HG02981 (cell line): ENCODE measurements at regions not wholly inside any gene's neighbourhood (a gene's known extent, or its start where the extent isn't known, plus 50 kb on each side); places are given as distances from the start of the nearest gene placed in this dataset.

Experiments used
- ATAC-seq: cut with Tn5 transposase; IDR thresholded peaks from one replicate; pipeline ENCODE4 v1.9.1; 2021; ENCODE audit warnings: mild to moderate bottlenecking, moderate library complexity; ENCODE audit not compliant: unreplicated experiment

- ATAC-seq = no peak
These were observed 427.6 kb downstream of the GADD45G start for GRCh38 chr9:90032296-90033027.

DNA sequence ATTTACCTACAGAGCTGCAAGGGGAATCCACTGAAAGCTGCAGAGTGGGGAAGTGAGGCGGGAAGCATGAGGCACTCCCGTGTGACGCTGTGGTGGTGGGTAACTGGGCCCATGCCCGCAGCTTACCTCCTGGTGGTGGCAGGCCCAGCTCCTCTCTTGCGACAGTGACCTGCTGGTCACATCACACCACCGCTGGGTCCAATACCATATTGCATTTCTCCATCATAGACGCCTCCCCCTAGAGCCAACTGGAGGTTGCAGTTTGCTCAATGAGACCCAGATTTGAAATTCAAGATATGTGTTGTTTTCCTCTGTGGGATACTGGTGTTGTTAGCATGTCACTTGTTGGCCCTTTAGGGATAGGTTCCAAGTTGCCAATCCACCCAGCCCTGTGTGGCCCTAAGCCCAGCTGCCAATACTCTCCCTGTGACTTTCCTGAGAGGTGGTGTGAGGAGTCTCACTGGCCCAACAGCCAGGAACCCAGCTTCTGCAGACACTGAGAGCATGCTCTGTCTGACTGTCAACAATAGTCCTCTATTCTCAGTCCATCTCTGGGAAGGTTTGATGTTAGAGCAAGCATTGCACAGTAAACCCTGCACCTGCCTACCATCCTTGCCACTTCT is 428.3 kb downstream of the GADD45G start:
- ATAC-seq = no peak

DNA sequence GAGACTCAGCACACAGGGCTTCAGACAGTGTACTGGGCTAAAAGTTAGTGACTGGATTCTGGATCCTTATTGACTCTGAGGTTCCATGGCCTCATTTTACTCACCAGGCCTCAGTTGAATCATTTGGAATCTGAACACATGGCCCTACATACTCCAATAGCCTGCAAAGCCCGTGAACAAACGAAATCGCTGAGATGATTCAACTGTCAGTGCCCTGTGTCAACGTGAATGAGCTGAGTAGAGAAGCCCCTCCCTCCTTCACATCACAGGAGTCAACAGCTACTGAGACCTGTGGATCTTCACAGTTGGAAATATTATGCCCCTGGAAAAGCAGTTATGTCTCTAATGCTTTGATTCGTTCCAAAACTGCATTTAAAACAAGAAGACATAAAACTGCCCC is 429.3 kb downstream of the GADD45G start:
- no peak for ATAC-seq

GRCh38 chr9:90035471-90035870 is 430.7 kb downstream of the GADD45G start:
- no peak for ATAC-seq

DNA sequence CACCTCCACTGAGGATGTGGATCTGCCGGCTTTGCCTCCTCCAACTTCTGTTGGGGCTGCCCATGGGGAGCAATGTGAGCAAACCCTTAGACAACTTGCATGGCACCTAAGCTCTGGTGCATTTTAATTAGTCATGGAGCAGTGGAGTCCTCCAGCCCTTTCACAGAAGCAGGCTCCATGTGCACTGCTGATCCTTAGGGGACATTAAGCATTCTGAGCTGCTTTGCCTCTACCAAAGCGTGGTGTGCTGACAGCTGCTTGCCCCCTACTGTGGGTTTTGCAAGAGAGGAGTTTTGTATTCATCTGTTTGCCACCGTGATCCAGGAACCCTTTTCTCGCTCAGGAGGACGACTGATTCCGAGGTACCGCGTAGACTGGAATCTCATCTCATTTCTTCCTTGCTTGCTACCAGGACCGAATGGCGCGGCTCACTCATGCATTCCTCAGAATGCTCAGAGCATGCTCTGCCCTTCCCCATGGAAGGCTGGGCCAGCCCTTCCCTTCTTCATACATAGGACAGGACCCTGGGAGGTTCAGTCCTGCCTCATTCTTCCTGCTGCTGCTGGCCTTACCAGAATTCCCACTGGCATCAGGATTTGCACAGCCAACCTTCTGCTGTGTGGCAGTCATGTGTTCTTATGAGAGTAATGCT is 432.5 kb downstream of the GADD45G start:
- ATAC-seq = no peak

DNA sequence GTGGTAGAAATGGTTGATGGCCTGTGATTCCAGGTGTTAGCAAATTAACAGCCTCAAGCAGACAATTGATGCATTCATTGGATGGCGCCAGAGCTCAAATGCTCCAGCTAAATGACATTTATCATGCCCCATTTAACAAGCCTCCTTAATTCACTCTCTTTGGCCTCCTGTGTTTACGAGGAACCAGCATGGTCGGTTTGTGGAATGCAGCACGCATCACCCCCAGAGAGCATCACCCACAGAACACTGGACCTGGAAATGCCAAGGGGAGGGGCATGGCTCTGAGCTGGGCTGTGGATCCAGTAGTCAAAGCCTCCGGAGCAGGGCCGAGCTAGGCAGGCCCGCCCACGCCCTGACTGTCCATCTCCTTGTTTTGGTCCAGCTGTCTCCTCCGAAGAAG is 434.0 kb downstream of the GADD45G start:
- no peak for ATAC-seq

- no peak for ATAC-seq
These were observed 439.5 kb downstream of the GADD45G start for GRCh38 chr9:90044263-90044662.

- no peak for ATAC-seq
These were observed 439.9 kb downstream of the GADD45G start for GRCh38 chr9:90044710-90045151.

GRCh38 chr9:90046317-90046861 is 441.6 kb downstream of the GADD45G start:
- ATAC-seq = no peak

GRCh38 chr9:90047828-90048227 is 443.0 kb downstream of the GADD45G start:
- ATAC-seq = no peak

GRCh38 chr9:90052366-90052765 is 447.6 kb downstream of the GADD45G start:
- ATAC-seq = no peak

DNA sequence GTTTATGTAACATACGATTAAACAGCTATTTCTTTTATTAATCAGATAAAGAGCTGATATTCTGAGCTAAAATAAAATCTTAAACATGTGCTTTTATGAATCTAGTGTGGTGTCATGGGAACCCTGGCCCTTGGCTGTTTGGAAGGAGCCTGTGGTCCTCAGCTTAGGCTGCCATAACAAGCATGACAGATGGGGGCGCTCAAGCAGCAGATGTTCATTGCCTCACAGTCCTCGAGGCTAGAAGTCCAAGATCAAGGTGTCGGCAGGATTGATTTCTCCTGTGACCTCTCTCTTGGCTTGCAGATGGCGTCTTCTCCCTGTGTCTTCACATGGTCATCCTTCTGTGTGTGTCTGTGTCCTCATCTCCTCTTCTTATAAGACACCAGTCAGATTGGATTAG is 448.2 kb downstream of the GADD45G start:
- ATAC-seq = no peak

DNA sequence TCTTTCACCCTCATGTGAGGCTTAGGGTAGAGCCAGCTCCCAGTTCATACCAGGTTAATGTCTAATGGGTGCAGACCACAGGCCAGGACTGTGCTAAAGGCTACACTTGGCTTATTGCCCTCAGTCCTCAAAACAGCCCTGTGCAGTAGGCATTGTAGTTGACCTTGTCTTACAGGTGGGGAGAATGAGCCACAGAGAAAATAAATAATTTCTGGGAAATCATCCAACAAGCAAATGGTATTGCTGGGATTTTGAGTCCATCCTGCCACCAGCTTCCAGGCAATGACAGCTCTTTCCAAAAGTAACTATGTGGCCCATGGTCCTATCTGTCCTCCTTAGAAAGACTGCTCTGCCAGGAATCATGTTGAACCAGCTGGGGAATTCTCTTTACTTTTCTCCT is 450.0 kb downstream of the GADD45G start:
- no peak for ATAC-seq

GRCh38 chr9:90055226-90055625 is 450.4 kb downstream of the GADD45G start:
- no peak for ATAC-seq

DNA sequence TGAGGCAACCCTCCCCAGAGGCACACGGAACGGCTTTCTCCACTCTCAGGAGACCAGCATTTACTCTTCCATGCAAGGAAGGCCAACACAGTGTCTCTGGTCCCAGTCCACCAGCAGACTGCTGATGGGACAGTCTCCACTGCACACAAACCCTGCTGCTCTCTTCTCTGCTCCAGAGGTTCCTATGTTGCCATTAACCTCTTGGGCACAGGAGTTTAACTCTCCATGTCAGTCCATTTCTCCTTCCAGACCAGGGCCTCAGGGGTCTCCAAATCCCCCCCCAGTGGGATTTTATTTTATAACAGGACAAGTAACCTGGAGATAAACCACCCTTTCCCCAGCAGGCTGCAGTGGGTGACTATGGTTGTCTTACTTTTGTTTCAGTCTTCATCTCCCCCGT is 452.5 kb downstream of the GADD45G start:
- ATAC-seq = no peak

DNA sequence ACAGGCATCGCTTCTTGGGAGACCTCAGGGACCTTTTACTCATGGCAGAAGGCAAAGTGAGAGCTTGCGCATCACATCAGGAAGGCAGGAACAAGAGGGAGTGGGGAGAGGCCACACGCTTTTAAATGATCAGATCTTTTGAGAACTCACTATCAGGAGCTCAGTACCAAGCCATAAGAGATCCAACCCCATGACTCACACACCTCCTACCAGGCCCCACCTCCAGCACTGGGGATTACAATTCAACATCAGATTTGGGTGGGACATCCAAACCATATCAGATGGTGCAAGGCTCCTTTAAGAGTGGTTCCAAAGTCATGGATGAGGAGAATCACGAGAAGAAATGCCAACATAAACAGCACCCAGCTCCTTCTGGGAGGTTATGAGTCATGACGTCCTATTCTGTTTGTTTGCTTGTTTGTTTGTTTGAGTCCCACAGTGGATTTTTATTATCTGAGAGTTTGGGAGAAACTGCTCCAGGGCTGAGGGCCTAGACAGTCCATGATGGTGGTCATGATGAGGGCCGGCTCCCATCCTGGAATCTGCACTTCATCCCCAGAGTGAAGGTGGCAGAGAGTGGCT is 453.5 kb downstream of the GADD45G start:
- ATAC-seq = no peak

GRCh38 chr9:90059436-90059835 is 454.6 kb downstream of the GADD45G start:
- ATAC-seq = no peak

DNA sequence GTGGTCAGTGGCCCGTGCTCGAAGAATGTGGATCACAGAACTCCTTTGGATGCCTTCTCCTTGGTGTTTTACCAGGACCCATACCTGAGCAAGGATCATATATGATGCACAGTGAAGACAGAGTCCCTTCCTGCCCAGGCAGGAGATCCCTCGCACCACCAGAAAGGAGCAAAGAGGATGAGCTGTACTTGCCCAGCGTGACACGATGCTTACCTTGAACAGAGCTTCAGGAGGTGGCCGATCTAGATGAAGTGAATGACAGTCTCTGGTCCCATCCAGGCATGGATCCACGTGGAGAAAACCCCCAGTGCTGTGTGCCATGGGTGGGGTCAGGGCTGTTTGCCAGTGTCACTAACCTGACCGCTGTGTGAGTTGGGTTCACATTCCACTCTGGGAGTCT is 455.4 kb downstream of the GADD45G start:
- no peak for ATAC-seq

DNA sequence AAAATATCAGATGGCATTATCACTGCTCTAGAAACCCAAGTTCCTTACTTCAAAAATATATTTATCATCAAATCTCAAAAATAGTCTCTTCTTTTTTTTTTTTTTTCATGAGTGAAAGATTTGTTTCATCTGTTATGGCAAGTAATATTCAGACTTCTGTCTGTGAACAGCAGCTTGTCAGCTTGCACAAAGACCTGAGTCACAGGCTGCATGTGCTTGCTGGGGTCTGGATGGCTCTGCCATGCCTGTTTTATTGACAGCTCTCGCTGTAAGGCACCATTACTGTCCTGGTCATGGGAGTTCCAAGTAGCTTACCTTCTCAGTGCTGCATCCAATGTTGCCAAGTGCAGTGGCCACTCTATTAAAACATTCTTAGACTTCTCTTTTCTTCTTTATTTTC is 456.4 kb downstream of the GADD45G start:
- ATAC-seq = no peak

DNA sequence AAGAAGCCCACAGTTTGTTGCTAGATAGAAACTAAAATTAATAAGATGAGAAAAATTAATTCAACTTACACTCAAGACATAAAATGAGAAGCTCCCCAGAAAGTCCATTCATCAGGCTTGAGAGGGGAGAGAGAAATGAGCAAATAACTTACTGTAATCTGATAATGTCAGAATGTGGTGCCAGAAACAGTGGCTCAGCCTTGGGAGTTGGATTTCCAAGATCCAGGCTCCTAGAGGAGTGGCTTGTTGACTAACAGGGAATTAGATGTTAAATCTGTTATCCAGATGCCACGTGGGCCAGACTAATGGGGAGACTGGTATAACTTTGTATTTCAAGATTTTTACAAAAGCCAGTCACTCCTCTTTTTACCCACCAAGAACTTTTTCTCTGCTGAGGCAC is 458.2 kb downstream of the GADD45G start:
- no peak for ATAC-seq

- ATAC-seq = no peak
These were observed 459.4 kb downstream of the GADD45G start for GRCh38 chr9:90064248-90064647.

DNA sequence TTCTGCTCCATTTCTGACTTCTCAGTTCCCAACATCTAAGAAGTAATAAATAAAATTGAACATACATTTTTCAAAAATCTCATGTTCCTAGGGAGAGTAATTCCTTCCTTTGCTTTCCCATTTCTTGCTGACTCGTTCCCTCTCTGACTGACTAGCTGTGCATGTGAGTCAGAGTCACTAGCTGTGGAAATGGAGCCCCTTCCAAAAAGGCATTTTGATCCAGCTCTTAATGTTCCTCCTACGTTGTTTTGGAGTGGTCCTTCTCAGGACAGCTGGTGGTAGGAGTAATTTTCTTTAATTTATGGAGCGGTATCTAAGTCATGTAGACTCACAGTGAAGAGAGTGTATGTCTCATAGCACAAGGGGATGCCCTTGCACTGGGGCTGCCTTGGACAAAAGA is 460.2 kb downstream of the GADD45G start:
- ATAC-seq = no peak
